T-helper 2 cell treated with Interferon-gamma antibody and Interleukin-4, amounts not matched to agents 5 μg/mL and 100 μg/mL, for 36 hours (primary cell): ENCODE measurements at regions not wholly inside any gene's neighbourhood (a gene's known extent, or its start where the extent isn't known, plus 50 kb on each side); places are given as distances from the start of the nearest gene placed in this dataset.
"Not testable (repeated sequence)": the region's sequence is repeated elsewhere in the genome, so short reads cannot be mapped to it uniquely, and the experiment has no call there.

Source experiments
- DNase-seq: peaks from one replicate; pipeline ENCODE4 v3.0.0; 2021; ENCODE audit warnings: low spot score
- H3K27ac Mint-ChIP-seq: one replicate; pipeline ENCODE4 v1.8.0; 2021; ENCODE audit warnings: mild to moderate bottlenecking, mixed read lengths
- H3K27me3 Mint-ChIP-seq: one replicate; pipeline ENCODE4 v1.8.0; 2021; ENCODE audit warnings: low read depth, mixed read lengths
- H3K36me3 Mint-ChIP-seq: one replicate; pipeline ENCODE4 v1.8.0; 2021; ENCODE audit warnings: low read depth, mixed read lengths
- H3K4me1 Mint-ChIP-seq: one replicate; pipeline ENCODE4 v1.8.0; 2021; ENCODE audit warnings: low read depth, mixed read lengths
- H3K4me3 Mint-ChIP-seq: one replicate; pipeline ENCODE4 v1.8.0; 2022; ENCODE audit warnings: mild to moderate bottlenecking, moderate library complexity, mixed read lengths
- H3K9me3 Mint-ChIP-seq: one replicate; pipeline ENCODE4 v1.8.0; 2021; ENCODE audit warnings: mixed read lengths

- Mint-ChIP-seq H3K9me3 (peaks cover 4% of the 10 kb centered on the region), H3K27me3 (no peaks in the 10 kb centered on the region), H3K4me1 (no peaks in the 10 kb centered on the region), H3K4me3 (no peak overlapping the region), H3K27ac (no peak overlapping the region), H3K36me3 (no peaks in the 10 kb centered on the region)
- DNase-seq = no peak
Measured at GRCh38 chr4:104616401-104616820, 121.7 kb upstream of the CXXC4 start.

GRCh38 chr4:104625706-104626105 lies 131.0 kb upstream of the CXXC4 start:
- Mint-ChIP-seq H3K9me3 (no peaks in the 10 kb centered on the region), H3K4me3 (no peak overlapping the region), H3K4me1 (no peaks in the 10 kb centered on the region), H3K27ac (no peak overlapping the region), H3K27me3 (no peaks in the 10 kb centered on the region), H3K36me3 (no peaks in the 10 kb centered on the region)
- DNase-seq = no peak

- Mint-ChIP-seq H3K36me3 (no peaks in the 10 kb centered on the region), H3K27me3 (no peaks in the 10 kb centered on the region), H3K4me1 (no peaks in the 10 kb centered on the region), H3K27ac (no peak overlapping the region), H3K9me3 (no peaks in the 10 kb centered on the region), H3K4me3 (no peak overlapping the region)
- no peak for DNase-seq
Measured at GRCh38 chr4:104629601-104630000, 134.9 kb upstream of the CXXC4 start.

- no peak overlapping the region for H3K27ac Mint-ChIP-seq
- H3K36me3 Mint-ChIP-seq = no peaks in the 10 kb centered on the region
- H3K4me3 Mint-ChIP-seq = no peak overlapping the region
- no peaks in the 10 kb centered on the region for H3K9me3 Mint-ChIP-seq
- H3K27me3 Mint-ChIP-seq = no peaks in the 10 kb centered on the region
- no peak for DNase-seq
- no peaks in the 10 kb centered on the region for H3K4me1 Mint-ChIP-seq
Measured at GRCh38 chr4:104630272-104630671, 135.6 kb upstream of the CXXC4 start.

GRCh38 chr4:104631000-104631399 lies 136.3 kb upstream of the CXXC4 start:
- H3K27ac Mint-ChIP-seq = no peak overlapping the region
- no peak overlapping the region for H3K4me3 Mint-ChIP-seq
- no peaks in the 10 kb centered on the region for H3K9me3 Mint-ChIP-seq
- DNase-seq = no peak
- H3K4me1 Mint-ChIP-seq = no peaks in the 10 kb centered on the region
- H3K27me3 Mint-ChIP-seq = no peaks in the 10 kb centered on the region
- H3K36me3 Mint-ChIP-seq = no peaks in the 10 kb centered on the region

GRCh38 chr4:104641418-104641817 lies 146.7 kb upstream of the CXXC4 start:
- H3K36me3 Mint-ChIP-seq = no peaks in the 10 kb centered on the region
- H3K4me1 Mint-ChIP-seq = no peaks in the 10 kb centered on the region
- DNase-seq = no peak
- H3K9me3 Mint-ChIP-seq = no peaks in the 10 kb centered on the region
- H3K27me3 Mint-ChIP-seq = no peaks in the 10 kb centered on the region
- H3K4me3 Mint-ChIP-seq = no peak overlapping the region
- H3K27ac Mint-ChIP-seq = no peak overlapping the region

GRCh38 chr4:104642521-104642920 lies 147.8 kb upstream of the CXXC4 start:
- no peaks in the 10 kb centered on the region for H3K9me3 Mint-ChIP-seq
- DNase-seq = no peak
- H3K27me3 Mint-ChIP-seq = no peaks in the 10 kb centered on the region
- no peaks in the 10 kb centered on the region for H3K4me1 Mint-ChIP-seq
- H3K4me3 Mint-ChIP-seq = no peak overlapping the region
- H3K27ac Mint-ChIP-seq = no peak overlapping the region
- H3K36me3 Mint-ChIP-seq = no peaks in the 10 kb centered on the region

- Mint-ChIP-seq H3K36me3 (no peaks in the 10 kb centered on the region), H3K4me1 (no peaks in the 10 kb centered on the region), H3K4me3 (no peak overlapping the region), H3K27me3 (no peaks in the 10 kb centered on the region), H3K27ac (no peak overlapping the region), H3K9me3 (no peaks in the 10 kb centered on the region)
- DNase-seq = no peak
Measured at GRCh38 chr4:104643805-104644204, 149.1 kb upstream of the CXXC4 start.

GRCh38 chr4:104649631-104650030 lies 154.9 kb upstream of the CXXC4 start:
- no peaks in the 10 kb centered on the region for H3K36me3 Mint-ChIP-seq
- H3K4me3 Mint-ChIP-seq = no peak overlapping the region
- no peaks in the 10 kb centered on the region for H3K4me1 Mint-ChIP-seq
- H3K27ac Mint-ChIP-seq = no peak overlapping the region
- no peak for DNase-seq
- no peaks in the 10 kb centered on the region for H3K9me3 Mint-ChIP-seq
- H3K27me3 Mint-ChIP-seq = no peaks in the 10 kb centered on the region

- H3K4me3 Mint-ChIP-seq, DNase-seq, H3K36me3 Mint-ChIP-seq, H3K4me1 Mint-ChIP-seq, H3K27me3 Mint-ChIP-seq, H3K27ac Mint-ChIP-seq: not testable (repeated sequence)
- H3K9me3 Mint-ChIP-seq = peaks cover 12% of the 10 kb centered on the region
Measured at GRCh38 chr4:104662269-104662668, 167.6 kb upstream of the CXXC4 start.

- no peak for DNase-seq
- Mint-ChIP-seq H3K9me3 (peaks cover 6% of the 10 kb centered on the region), H3K4me3 (no peak overlapping the region), H3K36me3 (no peaks in the 10 kb centered on the region), H3K27me3 (no peaks in the 10 kb centered on the region), H3K27ac (no peak overlapping the region), H3K4me1 (no peaks in the 10 kb centered on the region)
Measured at GRCh38 chr4:104677116-104677515, 182.4 kb upstream of the CXXC4 start.

GRCh38 chr4:104682311-104682710 lies 187.6 kb upstream of the CXXC4 start:
- no peak overlapping the region for H3K4me3 Mint-ChIP-seq
- no peak for DNase-seq
- no peaks in the 10 kb centered on the region for H3K4me1 Mint-ChIP-seq
- H3K27me3 Mint-ChIP-seq = no peaks in the 10 kb centered on the region
- H3K9me3 Mint-ChIP-seq = no peaks in the 10 kb centered on the region
- no peak overlapping the region for H3K27ac Mint-ChIP-seq
- no peaks in the 10 kb centered on the region for H3K36me3 Mint-ChIP-seq

- Mint-ChIP-seq H3K4me3 (no peak overlapping the region), H3K9me3 (peaks cover 4% of the 10 kb centered on the region), H3K4me1 (no peaks in the 10 kb centered on the region), H3K36me3 (no peaks in the 10 kb centered on the region), H3K27ac (no peak overlapping the region), H3K27me3 (no peaks in the 10 kb centered on the region)
- no peak for DNase-seq
Measured at GRCh38 chr4:104693601-104694201, 199.0 kb upstream of the CXXC4 start.

- H3K27ac Mint-ChIP-seq = no peak overlapping the region
- H3K4me1 Mint-ChIP-seq = no peaks in the 10 kb centered on the region
- H3K9me3 Mint-ChIP-seq = no peaks in the 10 kb centered on the region
- H3K36me3 Mint-ChIP-seq = no peaks in the 10 kb centered on the region
- H3K27me3 Mint-ChIP-seq = no peaks in the 10 kb centered on the region
- DNase-seq = no peak
- no peak overlapping the region for H3K4me3 Mint-ChIP-seq
Measured at GRCh38 chr4:104716584-104716983, 221.9 kb upstream of the CXXC4 start.

- Mint-ChIP-seq H3K4me1 (no peaks in the 10 kb centered on the region), H3K27ac (no peak overlapping the region), H3K4me3 (no peak overlapping the region), H3K36me3 (no peaks in the 10 kb centered on the region), H3K27me3 (no peaks in the 10 kb centered on the region), H3K9me3 (no peaks in the 10 kb centered on the region)
- no peak for DNase-seq
Measured at GRCh38 chr4:104719539-104720230, 225.0 kb upstream of the CXXC4 start.
